Nephron progenitor cell (in vitro differentiated cells): ENCODE measurements at regions not wholly inside any gene's neighbourhood (a gene's known extent, or its start where the extent isn't known, plus 50 kb on each side); places are given as distances from the start of the nearest gene placed in this dataset.

ENCODE experiments used
- DNase-seq: peaks from one replicate; pipeline ENCODE4 v3.0.0; 2021
- H3K27ac Mint-ChIP-seq: 2 replicates; pipeline ENCODE4 v1.8.0; 2021; ENCODE audit warnings: mild to moderate bottlenecking, moderate library complexity, mixed read lengths
- H3K27me3 Mint-ChIP-seq: 2 replicates; pipeline ENCODE4 v1.8.0; 2021; ENCODE audit warnings: mild to moderate bottlenecking, low read depth, mixed read lengths; ENCODE audit not compliant: poor library complexity
- H3K36me3 Mint-ChIP-seq: 2 replicates; pipeline ENCODE4 v1.8.0; 2021; ENCODE audit warnings: low read depth, mixed read lengths
- H3K4me1 Mint-ChIP-seq: 2 replicates; pipeline ENCODE4 v1.8.0; 2021; ENCODE audit warnings: mixed read lengths
- H3K4me3 Mint-ChIP-seq: 2 replicates; pipeline ENCODE4 v1.8.0; 2021; ENCODE audit warnings: mild to moderate bottlenecking, moderate library complexity, mixed read lengths
- H3K9me3 Mint-ChIP-seq: 2 replicates; pipeline ENCODE4 v1.8.0; 2021; ENCODE audit warnings: mild to moderate bottlenecking, moderate library complexity, mixed read lengths
- TF ChIP-seq, protein P1 (sequence below): fragments of 200-600 bp; sonication (generic); IDR thresholded peaks from 2 replicates; pipeline ENCODE4 v1.5.0; 2021; ENCODE audit warnings: antibody characterized with exemption

DNA sequence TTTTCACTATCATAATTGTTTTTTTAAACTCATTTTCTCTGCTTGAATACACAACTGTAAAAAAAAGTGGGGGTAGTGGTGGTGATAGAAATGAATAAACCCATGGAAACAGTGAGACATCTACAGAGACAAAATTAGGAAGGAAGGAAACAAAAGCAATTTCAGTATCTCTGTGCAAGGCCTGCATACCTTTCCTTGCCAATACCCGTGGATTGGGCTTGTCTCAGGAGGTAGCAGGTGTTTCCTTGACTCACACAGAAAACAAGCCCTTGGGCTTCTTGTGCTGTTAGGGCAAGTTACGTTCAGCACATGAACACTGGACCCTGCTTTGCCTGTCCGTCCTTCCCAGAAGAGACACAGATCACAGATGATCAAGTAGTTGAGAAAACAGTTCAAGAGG, 372.2 kb downstream of the ZSWIM6 start:
- TF ChIP-seq, protein P1, sequence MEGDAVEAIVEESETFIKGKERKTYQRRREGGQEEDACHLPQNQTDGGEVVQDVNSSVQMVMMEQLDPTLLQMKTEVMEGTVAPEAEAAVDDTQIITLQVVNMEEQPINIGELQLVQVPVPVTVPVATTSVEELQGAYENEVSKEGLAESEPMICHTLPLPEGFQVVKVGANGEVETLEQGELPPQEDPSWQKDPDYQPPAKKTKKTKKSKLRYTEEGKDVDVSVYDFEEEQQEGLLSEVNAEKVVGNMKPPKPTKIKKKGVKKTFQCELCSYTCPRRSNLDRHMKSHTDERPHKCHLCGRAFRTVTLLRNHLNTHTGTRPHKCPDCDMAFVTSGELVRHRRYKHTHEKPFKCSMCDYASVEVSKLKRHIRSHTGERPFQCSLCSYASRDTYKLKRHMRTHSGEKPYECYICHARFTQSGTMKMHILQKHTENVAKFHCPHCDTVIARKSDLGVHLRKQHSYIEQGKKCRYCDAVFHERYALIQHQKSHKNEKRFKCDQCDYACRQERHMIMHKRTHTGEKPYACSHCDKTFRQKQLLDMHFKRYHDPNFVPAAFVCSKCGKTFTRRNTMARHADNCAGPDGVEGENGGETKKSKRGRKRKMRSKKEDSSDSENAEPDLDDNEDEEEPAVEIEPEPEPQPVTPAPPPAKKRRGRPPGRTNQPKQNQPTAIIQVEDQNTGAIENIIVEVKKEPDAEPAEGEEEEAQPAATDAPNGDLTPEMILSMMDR: no peak
- H3K27me3 Mint-ChIP-seq: peaks cover 13% of the 10 kb centered on the region

DNA sequence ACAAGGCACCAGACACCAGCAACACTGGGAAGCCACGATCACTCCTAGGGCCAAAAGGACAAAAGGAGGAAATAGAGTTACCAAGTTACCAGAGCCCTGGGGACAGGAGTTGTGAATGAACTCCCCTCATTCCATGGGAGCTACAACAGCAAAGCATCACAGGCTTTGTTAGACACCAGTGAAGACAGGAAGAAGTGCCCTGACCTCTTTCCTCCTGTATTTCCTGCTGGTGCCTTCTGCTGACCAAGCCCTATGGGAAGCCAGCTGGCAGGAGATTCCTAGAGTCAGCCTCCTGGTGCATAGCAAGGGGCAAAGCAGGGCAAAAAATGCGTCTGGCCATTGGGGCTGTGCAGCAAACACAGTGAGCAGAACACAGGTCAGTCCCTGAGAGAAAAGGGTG, 374.7 kb downstream of the ZSWIM6 start:
- Mint-ChIP-seq H3K4me1 (no peaks in the 10 kb centered on the region), H3K27ac (no peak overlapping the region)

More for the DNA sequence above, 372.2 kb downstream of the ZSWIM6 start:
- H3K9me3 Mint-ChIP-seq: no peaks in the 10 kb centered on the region
- H3K36me3 Mint-ChIP-seq: no peaks in the 10 kb centered on the region
- no peak overlapping the region for H3K27ac Mint-ChIP-seq
- no peak for DNase-seq
- H3K4me3 Mint-ChIP-seq: no peak overlapping the region
- no peaks in the 10 kb centered on the region for H3K4me1 Mint-ChIP-seq

DNA sequence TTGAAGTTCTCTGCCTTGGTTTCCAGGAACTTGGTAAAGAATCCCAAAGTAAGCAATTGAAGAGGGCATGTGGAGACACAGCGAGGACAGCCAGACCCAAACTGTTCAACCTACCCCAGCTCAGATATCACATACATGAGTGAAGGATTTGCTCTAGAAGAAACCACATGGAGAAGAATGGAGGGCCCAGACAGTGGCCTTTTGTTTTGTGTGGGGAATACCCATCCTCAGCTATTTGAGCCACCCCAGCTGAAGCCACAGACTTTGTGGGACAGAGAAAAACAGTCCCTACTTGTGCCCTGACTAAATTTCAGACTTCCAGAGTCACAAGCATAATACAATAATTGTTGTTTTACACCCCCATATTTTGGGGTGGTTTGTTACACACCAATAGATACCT, 387.1 kb downstream of the ZSWIM6 start:
- no peaks in the 10 kb centered on the region for H3K4me1 Mint-ChIP-seq
- H3K27me3 Mint-ChIP-seq: no peaks in the 10 kb centered on the region
- no peaks in the 10 kb centered on the region for H3K36me3 Mint-ChIP-seq
- DNase-seq: no peak
- no peak overlapping the region for H3K27ac Mint-ChIP-seq
- peaks cover 24% of the 10 kb centered on the region for H3K9me3 Mint-ChIP-seq
- TF ChIP-seq, protein P1: no peak
- no peak overlapping the region for H3K4me3 Mint-ChIP-seq

More for the DNA sequence above, 374.7 kb downstream of the ZSWIM6 start:
- H3K9me3 Mint-ChIP-seq: peaks cover 14% of the 10 kb centered on the region
- H3K36me3 Mint-ChIP-seq: no peaks in the 10 kb centered on the region
- DNase-seq: no peak
- H3K4me3 Mint-ChIP-seq: no peak overlapping the region
- TF ChIP-seq, protein P1: no peak
- peaks cover 7% of the 10 kb centered on the region for H3K27me3 Mint-ChIP-seq

DNA sequence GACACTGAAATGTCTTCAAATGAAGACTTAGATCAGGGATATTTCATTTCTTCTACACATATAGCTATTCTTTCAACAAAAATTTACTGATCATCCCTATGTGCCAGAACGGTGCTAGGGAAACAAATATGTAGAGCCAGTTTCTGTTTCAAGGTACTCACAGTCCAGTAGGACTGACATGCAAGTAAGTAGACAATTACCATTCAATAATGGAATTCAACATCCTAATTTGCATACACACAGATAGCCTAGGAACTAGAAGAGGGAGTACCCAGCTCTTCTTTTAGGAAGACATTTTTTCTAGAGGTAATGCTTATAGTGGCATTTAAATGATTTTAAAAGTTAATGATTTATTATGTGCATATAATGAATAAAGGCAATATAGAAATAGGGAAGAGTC, 388.8 kb downstream of the ZSWIM6 start:
- no peak for DNase-seq
- TF ChIP-seq, protein P1: no peak
- H3K4me3 Mint-ChIP-seq: no peak overlapping the region
- H3K9me3 Mint-ChIP-seq: peaks cover 24% of the 10 kb centered on the region
- H3K36me3 Mint-ChIP-seq: no peaks in the 10 kb centered on the region
- no peaks in the 10 kb centered on the region for H3K4me1 Mint-ChIP-seq
- no peak overlapping the region for H3K27ac Mint-ChIP-seq
- H3K27me3 Mint-ChIP-seq: peaks cover 6% of the 10 kb centered on the region

DNA sequence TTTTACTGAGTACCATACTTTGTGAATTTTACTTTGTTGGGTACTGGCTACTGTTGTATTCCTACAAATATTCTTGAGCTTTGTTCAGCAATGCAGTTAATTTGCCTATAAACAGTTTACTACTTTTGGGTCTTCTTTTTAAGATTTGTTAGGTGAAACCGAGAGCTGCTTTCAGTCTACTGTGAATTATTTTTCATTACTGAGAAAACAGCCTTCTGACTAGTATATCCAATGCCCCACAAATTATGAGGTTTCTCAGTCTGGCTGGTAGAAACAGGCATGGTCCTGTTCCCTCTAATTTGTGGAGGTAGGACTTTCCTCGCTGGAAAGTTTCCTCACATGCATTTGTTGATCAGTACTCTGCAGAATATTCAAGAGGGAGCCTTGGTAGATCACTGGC, 392.0 kb downstream of the ZSWIM6 start:
- peaks cover 9% of the 10 kb centered on the region for H3K27me3 Mint-ChIP-seq
- no peak overlapping the region for H3K4me3 Mint-ChIP-seq
- TF ChIP-seq, protein P1: no peak
- DNase-seq: no peak
- H3K4me1 Mint-ChIP-seq: no peaks in the 10 kb centered on the region
- H3K36me3 Mint-ChIP-seq: no peaks in the 10 kb centered on the region
- H3K27ac Mint-ChIP-seq: no peak overlapping the region
- H3K9me3 Mint-ChIP-seq: peaks cover 24% of the 10 kb centered on the region

DNA sequence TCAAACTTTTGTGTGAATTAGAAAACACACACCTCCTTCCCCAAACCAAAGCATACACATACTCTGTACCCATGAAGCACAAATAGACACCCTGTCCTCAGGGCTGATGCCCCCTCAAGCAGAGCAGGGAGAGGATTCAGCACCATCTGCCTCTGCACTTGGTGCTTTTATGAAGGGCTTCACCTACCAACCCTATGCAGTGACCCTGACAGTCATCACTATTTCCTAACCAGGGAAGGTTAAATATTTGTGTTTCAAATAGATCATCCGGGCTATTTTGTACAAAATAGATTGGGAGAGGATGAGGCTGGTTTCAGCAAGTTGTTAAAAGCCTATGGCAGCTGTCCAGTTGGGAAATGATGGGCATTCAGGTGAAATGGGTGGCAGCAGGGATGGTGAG, 396.2 kb downstream of the ZSWIM6 start:
- peaks cover 19% of the 10 kb centered on the region for H3K4me1 Mint-ChIP-seq
- peaks cover 44% of the 10 kb centered on the region for H3K27me3 Mint-ChIP-seq
- DNase-seq: no peak
- TF ChIP-seq, protein P1: no peak
- H3K4me3 Mint-ChIP-seq: no peak overlapping the region
- H3K27ac Mint-ChIP-seq: no peak overlapping the region
- peaks cover 5% of the 10 kb centered on the region for H3K9me3 Mint-ChIP-seq
- H3K36me3 Mint-ChIP-seq: no peaks in the 10 kb centered on the region
